Neural cell (in vitro differentiated cells): ENCODE measurements at regions not wholly inside any gene's neighbourhood (a gene's known extent, or its start where the extent isn't known, plus 50 kb on each side); places are given as distances from the start of the nearest gene placed in this dataset.

Experiments
- CTCF ChIP-seq: fragments of 450-650 bp; IDR thresholded peaks from 2 replicates; pipeline ENCODE4 v1.5.1; 2014; ENCODE audit warnings: antibody characterized with exemption, mild to moderate bottlenecking, moderate library complexity; ENCODE audit not compliant: poor library complexity, severe bottlenecking
- EP300 ChIP-seq: fragments of 450-650 bp; conservative IDR thresholded peaks from 2 replicates; pipeline ENCODE4 v1.6.1; 2014; ENCODE audit warnings: antibody characterized with exemption, mild to moderate bottlenecking, moderate library complexity; ENCODE audit not compliant: poor library complexity, severe bottlenecking
- EZH2 ChIP-seq: fragments of 200-600, 300-800 bp; shearing (Covaris generic), sonication (generic); IDR thresholded peaks from 2 replicates; pipeline ENCODE4 v1.6.1; 2014; ENCODE audit warnings: antibody characterized with exemption, low read length, borderline replicate concordance, mild to moderate bottlenecking; ENCODE audit not compliant: insufficient read depth, poor library complexity, severe bottlenecking
- POLR2AphosphoS5 ChIP-seq: IDR thresholded peaks from 2 replicates; pipeline ENCODE4 v1.6.1; 2012
- RAD21 ChIP-seq: fragments of 450-650 bp; conservative IDR thresholded peaks from 2 replicates; pipeline ENCODE4 v1.6.1; 2014; ENCODE audit warnings: antibody characterized with exemption, mild to moderate bottlenecking, moderate library complexity
- TAF1 ChIP-seq: IDR thresholded peaks from 2 replicates; pipeline ENCODE4 v1.6.1; 2012; ENCODE audit warnings: low read depth
- TF ChIP-seq, protein P1 (sequence below): IDR thresholded peaks from 2 replicates; pipeline ENCODE4 v1.6.1; 2012; ENCODE audit warnings: borderline replicate concordance

- TF ChIP-seq CTCF (no peak), EP300 (no peak), POLR2AphosphoS5 (no peak), RAD21 (no peak), EZH2 (no peak), TAF1 (no peak)
- TF ChIP-seq, protein P1, sequence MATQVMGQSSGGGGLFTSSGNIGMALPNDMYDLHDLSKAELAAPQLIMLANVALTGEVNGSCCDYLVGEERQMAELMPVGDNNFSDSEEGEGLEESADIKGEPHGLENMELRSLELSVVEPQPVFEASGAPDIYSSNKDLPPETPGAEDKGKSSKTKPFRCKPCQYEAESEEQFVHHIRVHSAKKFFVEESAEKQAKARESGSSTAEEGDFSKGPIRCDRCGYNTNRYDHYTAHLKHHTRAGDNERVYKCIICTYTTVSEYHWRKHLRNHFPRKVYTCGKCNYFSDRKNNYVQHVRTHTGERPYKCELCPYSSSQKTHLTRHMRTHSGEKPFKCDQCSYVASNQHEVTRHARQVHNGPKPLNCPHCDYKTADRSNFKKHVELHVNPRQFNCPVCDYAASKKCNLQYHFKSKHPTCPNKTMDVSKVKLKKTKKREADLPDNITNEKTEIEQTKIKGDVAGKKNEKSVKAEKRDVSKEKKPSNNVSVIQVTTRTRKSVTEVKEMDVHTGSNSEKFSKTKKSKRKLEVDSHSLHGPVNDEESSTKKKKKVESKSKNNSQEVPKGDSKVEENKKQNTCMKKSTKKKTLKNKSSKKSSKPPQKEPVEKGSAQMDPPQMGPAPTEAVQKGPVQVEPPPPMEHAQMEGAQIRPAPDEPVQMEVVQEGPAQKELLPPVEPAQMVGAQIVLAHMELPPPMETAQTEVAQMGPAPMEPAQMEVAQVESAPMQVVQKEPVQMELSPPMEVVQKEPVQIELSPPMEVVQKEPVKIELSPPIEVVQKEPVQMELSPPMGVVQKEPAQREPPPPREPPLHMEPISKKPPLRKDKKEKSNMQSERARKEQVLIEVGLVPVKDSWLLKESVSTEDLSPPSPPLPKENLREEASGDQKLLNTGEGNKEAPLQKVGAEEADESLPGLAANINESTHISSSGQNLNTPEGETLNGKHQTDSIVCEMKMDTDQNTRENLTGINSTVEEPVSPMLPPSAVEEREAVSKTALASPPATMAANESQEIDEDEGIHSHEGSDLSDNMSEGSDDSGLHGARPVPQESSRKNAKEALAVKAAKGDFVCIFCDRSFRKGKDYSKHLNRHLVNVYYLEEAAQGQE: no peak
These were observed 65.4 kb downstream of the MARCHF4 start for GRCh38 chr2:216306868-216307267.
